GM12865 (cell line): ENCODE measurements at regions not wholly inside any gene's neighbourhood (a gene's known extent, or its start where the extent isn't known, plus 50 kb on each side); places are given as distances from the start of the nearest gene placed in this dataset.

Experiments used
- DNase-seq: peaks from one replicate; pipeline ENCODE4 v3.0.0; 2010; ENCODE audit warnings: low read depth
- H3K4me3 ChIP-seq: 2 replicates; pipeline ENCODE4 v1.5.1; 2011; ENCODE audit warnings: mild to moderate bottlenecking, low read depth, low read length, control low read depth
- TF ChIP-seq, protein P1 (sequence below): IDR thresholded peaks from 2 replicates; pipeline ENCODE4 v1.5.1; 2011; ENCODE audit warnings: low read length, control low read depth, low read depth, inconsistent platforms; ENCODE audit not compliant: insufficient read depth; ENCODE audit errors: missing control alignments

DNA sequence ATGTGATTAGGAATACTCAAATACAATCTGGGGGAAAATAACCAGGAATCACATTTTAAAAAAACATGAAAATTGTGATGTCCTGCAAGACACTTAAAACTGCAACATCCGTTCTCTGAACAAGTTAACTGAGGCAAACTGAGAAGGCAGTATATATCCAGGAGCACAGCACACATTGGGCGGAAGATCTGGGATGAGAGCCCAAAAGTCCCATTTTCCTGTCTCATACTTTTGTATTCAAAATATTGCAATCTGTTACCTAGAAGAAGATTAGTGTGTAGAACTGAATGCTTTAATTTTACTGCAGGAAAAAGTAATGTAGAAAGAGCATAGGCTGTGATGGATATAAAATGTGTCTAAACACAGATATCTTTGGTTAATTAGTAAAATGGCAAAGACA is 276.8 kb upstream of the FANCL start:
- TF ChIP-seq, protein P1, sequence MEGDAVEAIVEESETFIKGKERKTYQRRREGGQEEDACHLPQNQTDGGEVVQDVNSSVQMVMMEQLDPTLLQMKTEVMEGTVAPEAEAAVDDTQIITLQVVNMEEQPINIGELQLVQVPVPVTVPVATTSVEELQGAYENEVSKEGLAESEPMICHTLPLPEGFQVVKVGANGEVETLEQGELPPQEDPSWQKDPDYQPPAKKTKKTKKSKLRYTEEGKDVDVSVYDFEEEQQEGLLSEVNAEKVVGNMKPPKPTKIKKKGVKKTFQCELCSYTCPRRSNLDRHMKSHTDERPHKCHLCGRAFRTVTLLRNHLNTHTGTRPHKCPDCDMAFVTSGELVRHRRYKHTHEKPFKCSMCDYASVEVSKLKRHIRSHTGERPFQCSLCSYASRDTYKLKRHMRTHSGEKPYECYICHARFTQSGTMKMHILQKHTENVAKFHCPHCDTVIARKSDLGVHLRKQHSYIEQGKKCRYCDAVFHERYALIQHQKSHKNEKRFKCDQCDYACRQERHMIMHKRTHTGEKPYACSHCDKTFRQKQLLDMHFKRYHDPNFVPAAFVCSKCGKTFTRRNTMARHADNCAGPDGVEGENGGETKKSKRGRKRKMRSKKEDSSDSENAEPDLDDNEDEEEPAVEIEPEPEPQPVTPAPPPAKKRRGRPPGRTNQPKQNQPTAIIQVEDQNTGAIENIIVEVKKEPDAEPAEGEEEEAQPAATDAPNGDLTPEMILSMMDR, result no peak
- DNase-seq, result no peak

DNA sequence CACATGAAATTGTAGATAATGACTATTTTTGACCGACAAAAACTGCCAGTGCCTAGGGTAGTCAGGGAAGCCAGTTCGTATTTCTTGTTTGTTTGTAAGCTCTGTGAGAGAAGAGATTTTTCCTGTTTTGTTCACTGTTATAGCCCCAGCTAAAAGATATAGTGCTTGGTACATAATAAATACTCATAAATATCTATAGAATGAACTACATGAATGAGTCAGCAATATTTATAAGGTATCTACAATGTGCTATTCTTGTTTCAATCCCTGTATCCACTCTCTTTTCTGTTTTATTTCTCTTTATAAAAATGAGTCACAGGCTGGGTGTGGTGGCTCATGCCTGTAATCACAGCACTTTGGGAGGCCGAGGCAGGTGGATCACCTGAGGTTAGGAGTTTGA is 275.6 kb upstream of the FANCL start:
- no peak overlapping the region for H3K4me3 ChIP-seq
- TF ChIP-seq, protein P1, result no peak
- DNase-seq, result no peak

More for the DNA sequence above, 276.8 kb upstream of the FANCL start:
- H3K4me3 ChIP-seq, result no peak overlapping the region

DNA sequence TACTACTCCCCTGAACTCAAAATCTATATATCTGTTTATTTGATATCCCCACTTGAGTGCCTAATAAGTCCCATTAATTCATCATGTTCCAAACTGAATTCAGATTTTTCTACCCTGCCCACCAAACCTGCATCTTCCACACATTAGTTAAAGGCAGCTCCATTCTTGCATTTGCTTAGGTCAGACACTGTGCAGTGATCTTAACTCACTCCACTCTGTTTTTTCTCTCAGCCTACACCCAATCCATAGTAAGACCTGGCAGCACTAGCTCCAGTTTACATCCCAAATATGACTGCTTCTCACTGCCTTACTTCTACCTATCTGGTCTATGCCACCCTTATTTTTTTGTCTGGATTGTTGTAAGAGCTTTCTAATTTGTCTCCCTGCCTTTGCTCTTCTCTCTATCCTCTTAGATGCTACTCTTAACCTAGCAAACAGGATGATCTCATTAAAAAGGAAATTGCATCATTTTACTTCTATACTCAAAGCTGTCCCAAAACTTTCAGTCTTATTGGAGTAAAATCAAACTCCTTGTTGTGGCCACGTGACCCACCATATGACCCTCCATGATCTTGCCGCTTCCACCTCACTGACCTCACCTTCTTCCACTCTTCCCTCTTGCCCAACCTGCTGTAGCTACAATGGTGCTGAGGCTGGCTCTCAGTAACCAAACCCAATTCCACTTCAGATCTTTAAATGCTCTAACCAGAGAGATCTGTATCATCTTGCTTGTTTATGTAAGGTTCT is 274.9 kb upstream of the FANCL start:
- H3K4me3 ChIP-seq, result no peak overlapping the region
- DNase-seq, result no peak
- TF ChIP-seq, protein P1, result no peak

DNA sequence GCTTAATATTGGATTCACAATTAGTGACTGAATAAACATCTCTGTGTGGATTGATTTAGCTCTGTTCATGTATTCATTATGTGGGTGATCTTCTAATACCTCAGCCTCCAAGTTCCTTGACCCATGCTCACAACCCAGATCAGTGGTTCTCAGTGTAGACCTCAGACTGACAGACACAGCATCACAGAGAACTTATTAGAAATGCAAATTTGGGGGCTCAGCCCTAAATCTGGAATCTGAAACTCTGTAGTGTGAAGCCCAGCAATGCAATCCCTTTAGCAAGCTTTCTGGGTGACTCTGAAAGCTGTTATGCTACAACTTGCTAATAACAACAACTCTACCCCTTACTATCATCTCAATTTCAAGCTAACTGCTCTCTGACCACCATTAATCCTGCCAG is 273.1 kb upstream of the FANCL start:
- no peak overlapping the region for H3K4me3 ChIP-seq
- TF ChIP-seq, protein P1, result no peak
- DNase-seq, result peak; percentile 14

DNA sequence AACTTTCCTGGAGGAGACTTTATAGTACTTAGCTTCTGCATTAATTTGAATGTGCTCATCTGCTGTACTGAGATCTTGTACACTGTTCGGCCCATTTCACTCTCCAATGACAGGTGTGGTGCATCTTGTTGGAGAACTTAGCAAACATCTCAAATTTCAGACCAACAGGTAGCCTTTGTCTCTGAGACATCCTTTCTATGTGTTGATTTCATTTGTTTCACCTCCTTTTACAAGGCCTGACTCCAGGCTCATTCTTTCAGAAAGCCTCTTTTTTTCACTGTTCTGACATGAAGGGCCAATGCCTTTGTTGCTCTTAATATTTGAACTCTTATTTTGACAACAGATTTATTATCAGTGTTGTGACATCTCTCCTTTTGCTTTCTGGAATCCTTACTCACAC is 271.8 kb upstream of the FANCL start:
- no peak overlapping the region for H3K4me3 ChIP-seq
- no peak for DNase-seq
- TF ChIP-seq, protein P1, result no peak

DNA sequence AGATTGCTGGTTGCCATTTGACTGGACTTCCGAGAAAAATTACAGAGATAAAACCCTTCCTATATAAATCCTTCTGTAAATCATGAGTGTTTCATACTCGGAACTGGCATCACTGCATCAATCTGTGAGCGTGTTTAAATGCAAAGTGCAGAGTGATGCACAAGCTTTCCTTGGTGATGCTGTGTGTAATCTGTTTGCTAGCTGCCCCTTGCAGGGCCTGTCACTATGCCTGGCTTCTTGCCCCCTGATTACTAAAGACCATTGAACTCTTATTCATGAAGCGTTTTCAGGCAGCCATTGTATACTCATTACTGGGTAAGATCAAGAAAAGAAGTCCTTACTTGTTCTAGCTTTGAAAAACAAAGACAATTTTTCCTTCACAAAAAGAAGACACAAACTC is 266.9 kb upstream of the FANCL start:
- H3K4me3 ChIP-seq, result no peak overlapping the region
- TF ChIP-seq, protein P1, result no peak
- DNase-seq, result no peak

DNA sequence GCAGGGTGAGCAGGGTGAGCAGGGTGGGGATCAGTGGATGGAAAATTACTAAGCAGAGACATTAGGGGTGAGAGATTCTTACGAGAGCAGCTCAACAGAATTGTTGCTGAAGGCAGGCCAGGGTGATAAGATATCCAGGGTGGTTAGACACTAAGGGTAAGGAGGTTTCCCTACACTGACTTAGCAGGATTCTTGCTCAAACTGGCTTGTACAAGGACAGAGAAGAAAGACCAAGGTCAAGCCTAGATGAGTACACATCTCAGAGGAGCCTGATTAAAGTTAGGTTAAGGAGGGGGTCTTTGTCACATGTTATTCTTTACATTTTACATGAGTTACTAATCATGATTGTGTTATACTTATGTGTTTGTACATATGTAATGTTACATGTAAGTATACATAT is 262.8 kb upstream of the FANCL start:
- TF ChIP-seq, protein P1, result no peak
- H3K4me3 ChIP-seq, result no peak overlapping the region
- DNase-seq, result no peak
